B cell (primary cell): ENCODE measurements at regions not wholly inside any gene's neighbourhood (a gene's known extent, or its start where the extent isn't known, plus 50 kb on each side); places are given as distances from the start of the nearest gene placed in this dataset.

Experiments
- CTCF ChIP-seq: fragments of 200-600 bp; IDR thresholded peaks from one replicate; pipeline ENCODE4 v1.8.0; 2022; ENCODE audit warnings: antibody characterized with exemption, mild to moderate bottlenecking
- EZH2 ChIP-seq: IDR thresholded peaks from 2 replicates; pipeline ENCODE4 v1.6.1; 2012; ENCODE audit warnings: borderline replicate concordance, low read depth, mild to moderate bottlenecking, moderate library complexity, low read length; ENCODE audit not compliant: insufficient read depth, poor library complexity, severe bottlenecking

- no peak for TF ChIP-seq CTCF
- no peak for TF ChIP-seq EZH2
Measured at GRCh38 chr3:72582963-72583362, 265.3 kb downstream of the SHQ1 start.
